ENCODE measurements at regions not wholly inside any gene's neighbourhood (a gene's known extent, or its start where the extent isn't known, plus 50 kb on each side); places are given as distances from the start of the nearest gene placed in this dataset.

DNA sequence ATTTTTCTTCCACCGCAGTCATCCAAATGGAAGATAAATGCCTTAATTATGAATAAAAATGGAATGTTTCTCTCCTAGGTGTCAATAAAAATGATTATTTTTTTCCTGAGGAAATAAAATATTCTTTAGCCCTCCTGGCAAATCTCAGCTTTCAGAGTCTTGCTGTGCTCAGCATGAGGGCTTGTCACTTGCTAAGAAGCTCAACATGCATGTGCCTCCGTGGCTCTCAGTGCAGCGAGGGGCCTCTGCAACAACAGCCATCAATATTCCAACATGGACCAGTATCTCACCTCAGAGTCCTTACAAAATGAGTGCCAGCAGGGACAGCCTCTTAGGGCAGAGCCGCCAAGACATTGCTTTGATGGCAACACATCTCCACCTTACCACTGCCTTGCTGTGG is 159.5 kb upstream of the TMPO start:
- intact Hi-C loops (cut with micrococcal nuclease; ENCODE audit: unreplicated experiment), result no loop called here
- no peak for FAIRE-seq
- H3K4me3 ChIP-seq, result no peak overlapping the region
- CTCF ChIA-PET, result interaction anchor here (1.3 to 1.9 kb wide), 4 partner anchors 12 to 352 kb away, joined by 3 to 5 read pairs (median 4); no protein-coding TSS in a partner anchor
- ATAC-seq, result no peak
- SMC1A ChIA-PET (ENCODE audit: uncharacterized antibody, unreplicated experiment), result interaction anchor here (0.6 to 6.8 kb wide), 9 partner anchors 15 to 1778 kb away, joined by 3 to 80 read pairs (median 4); no protein-coding TSS in a partner anchor
- no TSS peak for BruUV-seq (replicated peaks)
- H3K4me1 ChIP-seq (ENCODE audit: control insufficient read depth, insufficient read depth, low read length), result peaks cover 4% of the 10 kb centered on the region; the same call in 1 of the 2 replicates
- RAD21 ChIA-PET (ENCODE audit: unreplicated experiment), result interaction anchor here (0.9 to 1.6 kb wide), 3 partner anchors 13 to 20 kb away, joined by 3 to 4 read pairs (median 3); no protein-coding TSS in a partner anchor
- no peaks in the 10 kb centered on the region for H3K9me3 ChIP-seq (replicated peaks; ENCODE audit: control insufficient read depth, insufficient read depth, low read length)
- in situ Hi-C loops (cut with MboI), result no loop called here
- WGBS (ENCODE audit: insufficient coverage, insufficient replicate concordance, low lambda C conversion rate, missing lambda C conversion rate), result 56% methylated on average over 4 of the region's 4 CpGs
- no peaks in the 10 kb centered on the region for H3K36me3 ChIP-seq (ENCODE audit: control insufficient read depth in 2 of 2, insufficient read depth in 2 of 2, low read length in 1 of 2)
- H3K4me2 ChIP-seq (ENCODE audit: control insufficient read depth, insufficient read depth), result no peak overlapping the region
- H3K27ac ChIP-seq (ENCODE audit: control insufficient read depth, insufficient read depth), result no peak overlapping the region
- H3K9ac ChIP-seq (ENCODE audit: control insufficient read depth, insufficient read depth, low read length), result no peak overlapping the region
- POLR2A ChIA-PET, result interaction anchor here (1.0 to 1.3 kb wide), 2 partner anchors 12 to 13 kb away, joined by 3 to 6 read pairs; no protein-coding TSS in a partner anchor
- no peak overlapping the region for H2AFZ ChIP-seq (ENCODE audit: control insufficient read depth, low read depth, low read length)
- DNase-seq (ENCODE audit: low read depth, low spot score), result no peak
- H3K27me3 ChIP-seq (replicated peaks in 1 of 2; ENCODE audit: control insufficient read depth in 2 of 2, insufficient read depth in 2 of 2, low read length in 1 of 2), result no peaks in the 10 kb centered on the region
- no peaks in the 10 kb centered on the region for H4K20me1 ChIP-seq (ENCODE audit: control insufficient read depth, insufficient read depth)
- H3K79me2 ChIP-seq (ENCODE audit: control insufficient read depth, insufficient read depth, low read length), result no peaks in the 10 kb centered on the region
- TF ChIP-seq, protein P1, sequence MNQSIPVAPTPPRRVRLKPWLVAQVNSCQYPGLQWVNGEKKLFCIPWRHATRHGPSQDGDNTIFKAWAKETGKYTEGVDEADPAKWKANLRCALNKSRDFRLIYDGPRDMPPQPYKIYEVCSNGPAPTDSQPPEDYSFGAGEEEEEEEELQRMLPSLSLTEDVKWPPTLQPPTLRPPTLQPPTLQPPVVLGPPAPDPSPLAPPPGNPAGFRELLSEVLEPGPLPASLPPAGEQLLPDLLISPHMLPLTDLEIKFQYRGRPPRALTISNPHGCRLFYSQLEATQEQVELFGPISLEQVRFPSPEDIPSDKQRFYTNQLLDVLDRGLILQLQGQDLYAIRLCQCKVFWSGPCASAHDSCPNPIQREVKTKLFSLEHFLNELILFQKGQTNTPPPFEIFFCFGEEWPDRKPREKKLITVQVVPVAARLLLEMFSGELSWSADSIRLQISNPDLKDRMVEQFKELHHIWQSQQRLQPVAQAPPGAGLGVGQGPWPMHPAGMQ (IDR thresholded peaks at IDR 0.05; ENCODE audit: borderline replicate concordance), result no peak
- TF ChIP-seq NBN (IDR thresholded peaks at IDR 0.05) (no peak), MTA2 (IDR thresholded peaks at IDR 0.05; ENCODE audit: low read depth) (no peak), KDM1A (IDR thresholded peaks at IDR 0.05; ENCODE audit: borderline replicate concordance) (no peak), CBX3 (IDR thresholded peaks at IDR 0.05; ENCODE audit: borderline replicate concordance, low read depth) (no peak), SUZ12 (IDR thresholded peaks at IDR 0.05; ENCODE audit: unreplicated experiment) (no peak), PAX5 (IDR thresholded peaks at IDR 0.05; ENCODE audit: borderline replicate concordance, low read depth, low read length) (no peak), HDAC2 (IDR thresholded peaks at IDR 0.05) (no peak)
- TF ChIP-seq, protein P2, sequence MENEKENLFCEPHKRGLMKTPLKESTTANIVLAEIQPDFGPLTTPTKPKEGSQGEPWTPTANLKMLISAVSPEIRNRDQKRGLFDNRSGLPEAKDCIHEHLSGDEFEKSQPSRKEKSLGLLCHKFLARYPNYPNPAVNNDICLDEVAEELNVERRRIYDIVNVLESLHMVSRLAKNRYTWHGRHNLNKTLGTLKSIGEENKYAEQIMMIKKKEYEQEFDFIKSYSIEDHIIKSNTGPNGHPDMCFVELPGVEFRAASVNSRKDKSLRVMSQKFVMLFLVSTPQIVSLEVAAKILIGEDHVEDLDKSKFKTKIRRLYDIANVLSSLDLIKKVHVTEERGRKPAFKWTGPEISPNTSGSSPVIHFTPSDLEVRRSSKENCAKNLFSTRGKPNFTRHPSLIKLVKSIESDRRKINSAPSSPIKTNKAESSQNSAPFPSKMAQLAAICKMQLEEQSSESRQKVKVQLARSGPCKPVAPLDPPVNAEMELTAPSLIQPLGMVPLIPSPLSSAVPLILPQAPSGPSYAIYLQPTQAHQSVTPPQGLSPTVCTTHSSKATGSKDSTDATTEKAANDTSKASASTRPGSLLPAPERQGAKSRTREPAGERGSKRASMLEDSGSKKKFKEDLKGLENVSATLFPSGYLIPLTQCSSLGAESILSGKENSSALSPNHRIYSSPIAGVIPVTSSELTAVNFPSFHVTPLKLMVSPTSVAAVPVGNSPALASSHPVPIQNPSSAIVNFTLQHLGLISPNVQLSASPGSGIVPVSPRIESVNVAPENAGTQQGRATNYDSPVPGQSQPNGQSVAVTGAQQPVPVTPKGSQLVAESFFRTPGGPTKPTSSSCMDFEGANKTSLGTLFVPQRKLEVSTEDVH (IDR thresholded peaks at IDR 0.05; ENCODE audit: low read depth, partially characterized antibody), result no peak
- TF ChIP-seq, protein P3, sequence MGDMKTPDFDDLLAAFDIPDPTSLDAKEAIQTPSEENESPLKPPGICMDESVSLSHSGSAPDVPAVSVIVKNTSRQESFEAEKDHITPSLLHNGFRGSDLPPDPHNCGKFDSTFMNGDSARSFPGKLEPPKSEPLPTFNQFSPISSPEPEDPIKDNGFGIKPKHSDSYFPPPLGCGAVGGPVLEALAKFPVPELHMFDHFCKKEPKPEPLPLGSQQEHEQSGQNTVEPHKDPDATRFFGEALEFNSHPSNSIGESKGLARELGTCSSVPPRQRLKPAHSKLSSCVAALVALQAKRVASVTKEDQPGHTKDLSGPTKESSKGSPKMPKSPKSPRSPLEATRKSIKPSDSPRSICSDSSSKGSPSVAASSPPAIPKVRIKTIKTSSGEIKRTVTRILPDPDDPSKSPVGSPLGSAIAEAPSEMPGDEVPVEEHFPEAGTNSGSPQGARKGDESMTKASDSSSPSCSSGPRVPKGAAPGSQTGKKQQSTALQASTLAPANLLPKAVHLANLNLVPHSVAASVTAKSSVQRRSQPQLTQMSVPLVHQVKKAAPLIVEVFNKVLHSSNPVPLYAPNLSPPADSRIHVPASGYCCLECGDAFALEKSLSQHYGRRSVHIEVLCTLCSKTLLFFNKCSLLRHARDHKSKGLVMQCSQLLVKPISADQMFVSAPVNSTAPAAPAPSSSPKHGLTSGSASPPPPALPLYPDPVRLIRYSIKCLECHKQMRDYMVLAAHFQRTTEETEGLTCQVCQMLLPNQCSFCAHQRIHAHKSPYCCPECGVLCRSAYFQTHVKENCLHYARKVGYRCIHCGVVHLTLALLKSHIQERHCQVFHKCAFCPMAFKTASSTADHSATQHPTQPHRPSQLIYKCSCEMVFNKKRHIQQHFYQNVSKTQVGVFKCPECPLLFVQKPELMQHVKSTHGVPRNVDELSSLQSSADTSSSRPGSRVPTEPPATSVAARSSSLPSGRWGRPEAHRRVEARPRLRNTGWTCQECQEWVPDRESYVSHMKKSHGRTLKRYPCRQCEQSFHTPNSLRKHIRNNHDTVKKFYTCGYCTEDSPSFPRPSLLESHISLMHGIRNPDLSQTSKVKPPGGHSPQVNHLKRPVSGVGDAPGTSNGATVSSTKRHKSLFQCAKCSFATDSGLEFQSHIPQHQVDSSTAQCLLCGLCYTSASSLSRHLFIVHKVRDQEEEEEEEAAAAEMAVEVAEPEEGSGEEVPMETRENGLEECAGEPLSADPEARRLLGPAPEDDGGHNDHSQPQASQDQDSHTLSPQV (IDR thresholded peaks at IDR 0.05), result no peak
- TF ChIP-seq, protein P4, sequence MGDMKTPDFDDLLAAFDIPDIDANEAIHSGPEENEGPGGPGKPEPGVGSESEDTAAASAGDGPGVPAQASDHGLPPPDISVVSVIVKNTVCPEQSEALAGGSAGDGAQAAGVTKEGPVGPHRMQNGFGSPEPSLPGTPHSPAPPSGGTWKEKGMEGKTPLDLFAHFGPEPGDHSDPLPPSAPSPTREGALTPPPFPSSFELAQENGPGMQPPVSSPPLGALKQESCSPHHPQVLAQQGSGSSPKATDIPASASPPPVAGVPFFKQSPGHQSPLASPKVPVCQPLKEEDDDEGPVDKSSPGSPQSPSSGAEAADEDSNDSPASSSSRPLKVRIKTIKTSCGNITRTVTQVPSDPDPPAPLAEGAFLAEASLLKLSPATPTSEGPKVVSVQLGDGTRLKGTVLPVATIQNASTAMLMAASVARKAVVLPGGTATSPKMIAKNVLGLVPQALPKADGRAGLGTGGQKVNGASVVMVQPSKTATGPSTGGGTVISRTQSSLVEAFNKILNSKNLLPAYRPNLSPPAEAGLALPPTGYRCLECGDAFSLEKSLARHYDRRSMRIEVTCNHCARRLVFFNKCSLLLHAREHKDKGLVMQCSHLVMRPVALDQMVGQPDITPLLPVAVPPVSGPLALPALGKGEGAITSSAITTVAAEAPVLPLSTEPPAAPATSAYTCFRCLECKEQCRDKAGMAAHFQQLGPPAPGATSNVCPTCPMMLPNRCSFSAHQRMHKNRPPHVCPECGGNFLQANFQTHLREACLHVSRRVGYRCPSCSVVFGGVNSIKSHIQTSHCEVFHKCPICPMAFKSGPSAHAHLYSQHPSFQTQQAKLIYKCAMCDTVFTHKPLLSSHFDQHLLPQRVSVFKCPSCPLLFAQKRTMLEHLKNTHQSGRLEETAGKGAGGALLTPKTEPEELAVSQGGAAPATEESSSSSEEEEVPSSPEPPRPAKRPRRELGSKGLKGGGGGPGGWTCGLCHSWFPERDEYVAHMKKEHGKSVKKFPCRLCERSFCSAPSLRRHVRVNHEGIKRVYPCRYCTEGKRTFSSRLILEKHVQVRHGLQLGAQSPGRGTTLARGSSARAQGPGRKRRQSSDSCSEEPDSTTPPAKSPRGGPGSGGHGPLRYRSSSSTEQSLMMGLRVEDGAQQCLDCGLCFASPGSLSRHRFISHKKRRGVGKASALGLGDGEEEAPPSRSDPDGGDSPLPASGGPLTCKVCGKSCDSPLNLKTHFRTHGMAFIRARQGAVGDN (IDR thresholded peaks at IDR 0.05), result no peak
